ENCODE measurements at regions not wholly inside any gene's neighbourhood (a gene's known extent, or its start where the extent isn't known, plus 50 kb on each side); places are given as distances from the start of the nearest gene placed in this dataset.

DNA sequence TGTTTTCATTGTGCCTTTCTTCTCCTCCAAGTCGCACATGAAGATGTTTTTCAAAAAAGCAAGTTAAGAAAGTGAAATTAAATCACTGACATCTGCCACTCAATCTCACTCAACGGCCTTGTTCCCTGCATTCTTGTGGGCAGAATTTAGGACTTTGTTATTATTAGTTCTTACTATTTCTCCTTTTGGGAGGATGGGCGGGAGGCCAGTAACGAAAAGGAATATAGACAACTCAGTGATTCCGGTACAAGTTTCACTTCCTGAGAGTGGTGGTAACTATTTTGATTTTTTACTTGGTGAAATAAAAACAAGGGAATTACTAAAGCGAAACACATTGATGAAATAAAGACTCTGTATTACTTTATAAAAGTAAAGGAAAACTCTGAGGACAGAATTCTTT, 231.9 kb upstream of the HABP2 start:
- no peaks in the 10 kb centered on the region for H3K36me3 ChIP-seq (ENCODE audit: control insufficient read depth, insufficient read depth, low read length)
- H3K4me3 ChIP-seq (ENCODE audit: low read depth in 2 of 2, low read length in 2 of 2), result no peak overlapping the region
- intact Hi-C loops (cut with micrococcal nuclease; ENCODE audit: unreplicated experiment) (no loop called here), in situ Hi-C loops (cut with HindIII; ENCODE audit: low pct_unique_long_range_greater_than_20kb, low sequenced_read_pairs) (no loop called here)
- CTCF ChIA-PET, result no interaction called here
- ATAC-seq (no peak), DNase-seq (ENCODE audit: low read depth, low spot score) (no peak)
- H3K27ac ChIP-seq (ENCODE audit: low read length), result no peak overlapping the region
- H3K9me3 ChIP-seq (ENCODE audit: control insufficient read depth, insufficient read depth, low read depth, low read length), result no peaks in the 10 kb centered on the region
- TF ChIP-seq SIN3A (IDR thresholded peaks at IDR 0.05; ENCODE audit: borderline replicate concordance, insufficient read depth, low read depth, low read length) (no peak), POLR2AphosphoS5 (IDR thresholded peaks at IDR 0.05; ENCODE audit: low read depth, low read length) (no peak), TCF7L2 (IDR thresholded peaks at IDR 0.05; ENCODE audit: low read depth, low read length) (no peak)
- TF ChIP-seq, protein P1, sequence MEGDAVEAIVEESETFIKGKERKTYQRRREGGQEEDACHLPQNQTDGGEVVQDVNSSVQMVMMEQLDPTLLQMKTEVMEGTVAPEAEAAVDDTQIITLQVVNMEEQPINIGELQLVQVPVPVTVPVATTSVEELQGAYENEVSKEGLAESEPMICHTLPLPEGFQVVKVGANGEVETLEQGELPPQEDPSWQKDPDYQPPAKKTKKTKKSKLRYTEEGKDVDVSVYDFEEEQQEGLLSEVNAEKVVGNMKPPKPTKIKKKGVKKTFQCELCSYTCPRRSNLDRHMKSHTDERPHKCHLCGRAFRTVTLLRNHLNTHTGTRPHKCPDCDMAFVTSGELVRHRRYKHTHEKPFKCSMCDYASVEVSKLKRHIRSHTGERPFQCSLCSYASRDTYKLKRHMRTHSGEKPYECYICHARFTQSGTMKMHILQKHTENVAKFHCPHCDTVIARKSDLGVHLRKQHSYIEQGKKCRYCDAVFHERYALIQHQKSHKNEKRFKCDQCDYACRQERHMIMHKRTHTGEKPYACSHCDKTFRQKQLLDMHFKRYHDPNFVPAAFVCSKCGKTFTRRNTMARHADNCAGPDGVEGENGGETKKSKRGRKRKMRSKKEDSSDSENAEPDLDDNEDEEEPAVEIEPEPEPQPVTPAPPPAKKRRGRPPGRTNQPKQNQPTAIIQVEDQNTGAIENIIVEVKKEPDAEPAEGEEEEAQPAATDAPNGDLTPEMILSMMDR (IDR thresholded peaks at IDR 0.05), result no peak
- TF ChIP-seq, protein P2, sequence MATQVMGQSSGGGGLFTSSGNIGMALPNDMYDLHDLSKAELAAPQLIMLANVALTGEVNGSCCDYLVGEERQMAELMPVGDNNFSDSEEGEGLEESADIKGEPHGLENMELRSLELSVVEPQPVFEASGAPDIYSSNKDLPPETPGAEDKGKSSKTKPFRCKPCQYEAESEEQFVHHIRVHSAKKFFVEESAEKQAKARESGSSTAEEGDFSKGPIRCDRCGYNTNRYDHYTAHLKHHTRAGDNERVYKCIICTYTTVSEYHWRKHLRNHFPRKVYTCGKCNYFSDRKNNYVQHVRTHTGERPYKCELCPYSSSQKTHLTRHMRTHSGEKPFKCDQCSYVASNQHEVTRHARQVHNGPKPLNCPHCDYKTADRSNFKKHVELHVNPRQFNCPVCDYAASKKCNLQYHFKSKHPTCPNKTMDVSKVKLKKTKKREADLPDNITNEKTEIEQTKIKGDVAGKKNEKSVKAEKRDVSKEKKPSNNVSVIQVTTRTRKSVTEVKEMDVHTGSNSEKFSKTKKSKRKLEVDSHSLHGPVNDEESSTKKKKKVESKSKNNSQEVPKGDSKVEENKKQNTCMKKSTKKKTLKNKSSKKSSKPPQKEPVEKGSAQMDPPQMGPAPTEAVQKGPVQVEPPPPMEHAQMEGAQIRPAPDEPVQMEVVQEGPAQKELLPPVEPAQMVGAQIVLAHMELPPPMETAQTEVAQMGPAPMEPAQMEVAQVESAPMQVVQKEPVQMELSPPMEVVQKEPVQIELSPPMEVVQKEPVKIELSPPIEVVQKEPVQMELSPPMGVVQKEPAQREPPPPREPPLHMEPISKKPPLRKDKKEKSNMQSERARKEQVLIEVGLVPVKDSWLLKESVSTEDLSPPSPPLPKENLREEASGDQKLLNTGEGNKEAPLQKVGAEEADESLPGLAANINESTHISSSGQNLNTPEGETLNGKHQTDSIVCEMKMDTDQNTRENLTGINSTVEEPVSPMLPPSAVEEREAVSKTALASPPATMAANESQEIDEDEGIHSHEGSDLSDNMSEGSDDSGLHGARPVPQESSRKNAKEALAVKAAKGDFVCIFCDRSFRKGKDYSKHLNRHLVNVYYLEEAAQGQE (IDR thresholded peaks at IDR 0.05; ENCODE audit: insufficient read depth in 1 of 2, low read depth in 2 of 2, low read length in 1 of 2), result no peak
- BruUV-seq (replicated peaks), result no TSS peak
- H3K4me1 ChIP-seq (ENCODE audit: control insufficient read depth, insufficient read depth, low read length), result no peaks in the 10 kb centered on the region
- H3K27me3 ChIP-seq (ENCODE audit: control insufficient read depth, insufficient read depth, low read length), result peaks cover 6% of the 10 kb centered on the region; the same call in 1 of the 2 replicates
- POLR2A ChIA-PET, result no interaction called here

DNA sequence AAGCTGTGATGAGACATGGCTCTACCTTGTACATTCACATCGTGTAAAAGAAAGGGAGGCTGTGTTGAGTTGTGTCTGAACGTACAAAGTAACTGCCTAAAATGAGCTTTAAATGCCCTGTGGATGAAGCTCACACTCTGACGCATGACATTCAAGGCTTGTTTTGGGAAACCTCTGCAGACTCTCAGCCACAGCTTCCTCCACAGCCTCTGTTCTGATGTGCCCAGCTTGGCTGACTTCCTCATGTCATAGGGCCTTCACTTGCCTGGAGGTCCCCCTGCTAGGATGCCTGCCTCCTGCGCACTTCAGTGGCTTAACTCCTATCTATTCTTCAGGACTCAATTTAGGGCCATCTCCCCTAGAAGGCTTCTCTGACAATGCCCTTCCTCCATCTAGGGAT, 230.0 kb upstream of the HABP2 start:
- in situ Hi-C loops (cut with HindIII; ENCODE audit: low pct_unique_long_range_greater_than_20kb, low sequenced_read_pairs), result no loop called here
- CTCF ChIA-PET, result no interaction called here

DNA sequence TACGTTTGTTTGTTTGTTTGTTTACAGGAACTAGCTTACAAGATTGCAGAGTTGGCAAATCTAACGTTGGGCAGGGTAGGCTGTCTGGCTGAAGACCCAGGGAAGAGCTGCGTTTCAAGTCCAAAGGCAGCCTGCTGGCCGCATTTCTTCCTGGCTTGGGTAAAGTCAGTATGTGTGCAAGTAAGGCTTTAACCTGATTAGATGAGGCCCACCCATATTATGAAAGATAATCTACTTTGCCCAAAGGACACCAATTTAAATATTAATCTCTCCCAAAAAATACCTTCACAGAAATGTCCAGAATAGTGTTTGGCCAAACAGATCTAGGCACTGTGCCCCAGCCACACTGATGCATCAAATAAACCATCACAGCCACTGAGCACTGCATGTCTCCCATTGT, 228.9 kb upstream of the HABP2 start:
- H3K9me3 ChIP-seq (ENCODE audit: control insufficient read depth, insufficient read depth, low read depth, low read length), result no peaks in the 10 kb centered on the region
- ChIA-PET CTCF (no interaction called here), POLR2A (no interaction called here)
- no peak overlapping the region for H3K4me3 ChIP-seq (ENCODE audit: low read depth in 2 of 2, low read length in 2 of 2)
- DNase-seq (ENCODE audit: low read depth, low spot score) (no peak), ATAC-seq (no peak)
- H3K4me1 ChIP-seq (ENCODE audit: control insufficient read depth, insufficient read depth, low read length), result no peaks in the 10 kb centered on the region
- no peaks in the 10 kb centered on the region for H3K36me3 ChIP-seq (ENCODE audit: control insufficient read depth, insufficient read depth, low read length)
- no peak overlapping the region for H3K27ac ChIP-seq (ENCODE audit: low read length)
- intact Hi-C loops (cut with micrococcal nuclease; ENCODE audit: unreplicated experiment), result no loop called here
- TF ChIP-seq POLR2AphosphoS5 (IDR thresholded peaks at IDR 0.05; ENCODE audit: low read depth, low read length) (no peak), TCF7L2 (IDR thresholded peaks at IDR 0.05; ENCODE audit: low read depth, low read length) (no peak), SIN3A (IDR thresholded peaks at IDR 0.05; ENCODE audit: borderline replicate concordance, insufficient read depth, low read depth, low read length) (no peak)
- TF ChIP-seq, protein P2 (IDR thresholded peaks at IDR 0.05; ENCODE audit: insufficient read depth in 1 of 2, low read depth in 2 of 2, low read length in 1 of 2), result no peak
- TF ChIP-seq, protein P1 (IDR thresholded peaks at IDR 0.05), result no peak
- in situ Hi-C loops (cut with HindIII; ENCODE audit: low pct_unique_long_range_greater_than_20kb, low sequenced_read_pairs), result no loop called here
- H3K27me3 ChIP-seq (ENCODE audit: control insufficient read depth, insufficient read depth, low read length), result no peaks in the 10 kb centered on the region
- BruUV-seq (replicated peaks), result no TSS peak

More for the DNA sequence above, 230.0 kb upstream of the HABP2 start:
- Histone ChIP-seq H3K9me3 (ENCODE audit: control insufficient read depth, insufficient read depth, low read depth, low read length) (no peaks in the 10 kb centered on the region), H3K4me3 (ENCODE audit: low read depth in 2 of 2, low read length in 2 of 2) (no peak overlapping the region), H3K36me3 (ENCODE audit: control insufficient read depth, insufficient read depth, low read length) (no peaks in the 10 kb centered on the region), H3K27me3 (ENCODE audit: control insufficient read depth, insufficient read depth, low read length) (no peaks in the 10 kb centered on the region), H3K4me1 (ENCODE audit: control insufficient read depth, insufficient read depth, low read length) (no peaks in the 10 kb centered on the region), H3K27ac (ENCODE audit: low read length) (no peak overlapping the region)
- no peak for TF ChIP-seq SIN3A (IDR thresholded peaks at IDR 0.05; ENCODE audit: borderline replicate concordance, insufficient read depth, low read depth, low read length)
- POLR2A ChIA-PET, result no interaction called here
- no peak for DNase-seq (ENCODE audit: low read depth, low spot score)
- ATAC-seq, result no peak
- intact Hi-C loops (cut with micrococcal nuclease; ENCODE audit: unreplicated experiment), result no loop called here
- BruUV-seq (replicated peaks), result no TSS peak
